ENCODE measurements at regions not wholly inside any gene's neighbourhood (a gene's known extent, or its start where the extent isn't known, plus 50 kb on each side); places are given as distances from the start of the nearest gene placed in this dataset.

DNA sequence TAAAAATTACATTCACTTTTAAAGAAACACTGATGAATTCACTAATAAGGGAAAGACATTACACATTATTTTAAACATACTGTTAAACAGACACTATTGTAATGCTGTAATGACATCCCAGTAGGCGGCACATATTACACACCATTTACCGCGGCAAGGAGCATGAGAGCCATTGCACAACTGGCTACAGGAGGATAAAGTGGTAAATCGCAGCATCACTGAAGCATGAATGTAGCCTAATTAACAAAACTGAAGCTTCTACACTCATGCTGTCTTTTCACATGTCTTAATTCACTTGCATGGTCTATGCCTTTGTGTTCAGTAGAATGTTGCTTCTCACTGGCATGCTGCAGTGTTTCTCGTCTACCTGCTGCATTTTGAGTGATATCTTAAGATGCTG is 1046.0 kb downstream of the MRPL39 start:
- no peak for TF ChIP-seq KDM5A (IDR thresholded peaks at IDR 0.05; ENCODE audit: low read length)
- TF ChIP-seq EP300 (IDR thresholded peaks at IDR 0.05; ENCODE audit: borderline replicate concordance in 1 of 2, low read depth in 2 of 2, low read length in 2 of 2) = no peak
- TF ChIP-seq SAP30 (IDR thresholded peaks at IDR 0.05; ENCODE audit: insufficient read depth, insufficient replicate concordance, low read length) = no peak
